GM18520 (cell line): ENCODE measurements at regions not wholly inside any gene's neighbourhood (a gene's known extent, or its start where the extent isn't known, plus 50 kb on each side); places are given as distances from the start of the nearest gene placed in this dataset.

ENCODE experiments used
- ATAC-seq: cut with Tn5 transposase; IDR thresholded peaks from one replicate; pipeline ENCODE4 v1.9.1; 2021; ENCODE audit not compliant: unreplicated experiment

- no peak for ATAC-seq
These were observed 150.9 kb upstream of the DMRT1 start for GRCh38 chr9:690517-691111.

GRCh38 chr9:691825-692400 is 149.6 kb upstream of the DMRT1 start:
- no peak for ATAC-seq

- ATAC-seq: no peak
These were observed 148.8 kb upstream of the DMRT1 start for GRCh38 chr9:692636-693129.

GRCh38 chr9:693201-694091 is 148.1 kb upstream of the DMRT1 start:
- no peak for ATAC-seq

- no peak for ATAC-seq
These were observed 147.4 kb upstream of the DMRT1 start for GRCh38 chr9:694092-694402.

- no peak for ATAC-seq
These were observed 146.9 kb upstream of the DMRT1 start for GRCh38 chr9:694403-695154.

GRCh38 chr9:695252-695651 is 146.2 kb upstream of the DMRT1 start:
- ATAC-seq: no peak

- ATAC-seq: no peak
These were observed 144.9 kb upstream of the DMRT1 start for GRCh38 chr9:696332-697323.

- ATAC-seq: no peak
These were observed 143.2 kb upstream of the DMRT1 start for GRCh38 chr9:698276-698675.

- ATAC-seq: no peak
These were observed 142.5 kb upstream of the DMRT1 start for GRCh38 chr9:698954-699353.

- no peak for ATAC-seq
These were observed 142.1 kb upstream of the DMRT1 start for GRCh38 chr9:699396-699795.

- no peak for ATAC-seq
These were observed 140.9 kb upstream of the DMRT1 start for GRCh38 chr9:700365-701282.

- no peak for ATAC-seq
These were observed 138.1 kb upstream of the DMRT1 start for GRCh38 chr9:703392-703791.

GRCh38 chr9:706073-706472 is 135.4 kb upstream of the DMRT1 start:
- ATAC-seq: no peak

GRCh38 chr9:706606-707459 is 134.7 kb upstream of the DMRT1 start:
- no peak for ATAC-seq

GRCh38 chr9:708182-708550 is 133.3 kb upstream of the DMRT1 start:
- no peak for ATAC-seq

GRCh38 chr9:708551-709432 is 132.7 kb upstream of the DMRT1 start:
- no peak for ATAC-seq
